ENCODE measurements at regions not wholly inside any gene's neighbourhood (a gene's known extent, or its start where the extent isn't known, plus 50 kb on each side); places are given as distances from the start of the nearest gene placed in this dataset.

DNA sequence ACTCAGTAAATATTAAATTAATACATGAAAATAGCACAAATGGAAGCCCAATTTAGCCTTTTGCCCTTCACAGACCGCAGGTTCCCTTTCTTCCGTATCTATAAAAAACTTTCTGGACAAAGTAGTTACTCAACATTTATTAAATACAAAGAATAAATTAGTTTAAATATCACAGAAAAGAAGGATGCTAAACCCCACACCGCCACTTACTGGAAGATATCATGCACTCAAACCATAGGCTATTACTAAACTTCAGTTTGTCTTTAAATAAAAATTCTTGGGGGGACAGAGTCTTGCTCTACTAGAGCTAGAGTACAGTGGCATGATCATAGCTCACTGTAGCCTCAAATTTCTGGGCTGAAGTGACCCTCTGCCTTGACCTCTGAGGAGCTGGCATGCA lies 120.7 kb upstream of the FHL2 start:
- ATAC-seq (no peak), DNase-seq (ENCODE audit: low read depth, low spot score) (no peak)
- Histone ChIP-seq H4K20me1 (ENCODE audit: insufficient read depth) (no peaks in the 10 kb centered on the region), H3K4me2 (ENCODE audit: low read length) (no peak overlapping the region), H3K9me3 (ENCODE audit: control insufficient read depth in 1 of 2, insufficient read depth in 1 of 2, low read depth in 1 of 2, low read length in 2 of 2) (no peaks in the 10 kb centered on the region), H3K27me3 (ENCODE audit: insufficient read depth, low read length) (no peaks in the 10 kb centered on the region), H3K79me2 (ENCODE audit: insufficient read depth, low read length) (no peaks in the 10 kb centered on the region), H3K9ac (ENCODE audit: low read length) (no peak overlapping the region), H3K4me3 (replicated peaks in 1 of 2; ENCODE audit: low read depth in 1 of 2, low read length in 2 of 2) (no peak overlapping the region), H3K27ac (ENCODE audit: low read depth, low read length) (no peak overlapping the region), H2AFZ (ENCODE audit: low read depth, low read length, poor library complexity, severe bottlenecking) (no peak overlapping the region), H3K9me2 (ENCODE audit: insufficient read depth) (no peaks in the 10 kb centered on the region), H3K36me3 (ENCODE audit: control insufficient read depth in 1 of 2, insufficient read depth in 2 of 2, low read length in 2 of 2) (no peaks in the 10 kb centered on the region), H3K4me1 (ENCODE audit: control insufficient read depth in 1 of 2, insufficient read depth in 2 of 2, low read length in 2 of 2) (no peaks in the 10 kb centered on the region)
- TF ChIP-seq, protein P1, sequence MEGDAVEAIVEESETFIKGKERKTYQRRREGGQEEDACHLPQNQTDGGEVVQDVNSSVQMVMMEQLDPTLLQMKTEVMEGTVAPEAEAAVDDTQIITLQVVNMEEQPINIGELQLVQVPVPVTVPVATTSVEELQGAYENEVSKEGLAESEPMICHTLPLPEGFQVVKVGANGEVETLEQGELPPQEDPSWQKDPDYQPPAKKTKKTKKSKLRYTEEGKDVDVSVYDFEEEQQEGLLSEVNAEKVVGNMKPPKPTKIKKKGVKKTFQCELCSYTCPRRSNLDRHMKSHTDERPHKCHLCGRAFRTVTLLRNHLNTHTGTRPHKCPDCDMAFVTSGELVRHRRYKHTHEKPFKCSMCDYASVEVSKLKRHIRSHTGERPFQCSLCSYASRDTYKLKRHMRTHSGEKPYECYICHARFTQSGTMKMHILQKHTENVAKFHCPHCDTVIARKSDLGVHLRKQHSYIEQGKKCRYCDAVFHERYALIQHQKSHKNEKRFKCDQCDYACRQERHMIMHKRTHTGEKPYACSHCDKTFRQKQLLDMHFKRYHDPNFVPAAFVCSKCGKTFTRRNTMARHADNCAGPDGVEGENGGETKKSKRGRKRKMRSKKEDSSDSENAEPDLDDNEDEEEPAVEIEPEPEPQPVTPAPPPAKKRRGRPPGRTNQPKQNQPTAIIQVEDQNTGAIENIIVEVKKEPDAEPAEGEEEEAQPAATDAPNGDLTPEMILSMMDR (IDR thresholded peaks at IDR 0.05 in 2 of 3, conservative IDR thresholded peaks at IDR 0.05 in 1 of 3; ENCODE audit: borderline replicate concordance in 1 of 3, insufficient read depth in 1 of 3, low read depth in 2 of 3, low read length in 2 of 3): no peak
- peak; percentile 6; the same call in 1 of the 2 replicates for TF ChIP-seq RAD21 (IDR thresholded peaks at IDR 0.05; ENCODE audit: low read depth)
- TF ChIP-seq FOSL1 (IDR thresholded peaks at IDR 0.05; ENCODE audit: low read depth): no peak
- ChIA-PET RAD21 (ENCODE audit: low non-redundant PET in 1 of 2, low total read pairs in 2 of 2, uncharacterized antibody in 2 of 2, unreplicated experiment in 2 of 2) (interaction anchor here in 1 of 2 experiments (0.8 to 1.0 kb wide), 2 partner anchors 128 to 175 kb away, joined by 3 read pairs; no protein-coding TSS in a partner anchor), POLR2A (interaction anchor here (1.1 kb wide), 1 partner anchor 116 kb away, joined by 4 read pairs; no protein-coding TSS in a partner anchor), CTCF (interaction anchor here (1.0 to 2.1 kb wide), 5 partner anchors 116 to 235 kb away, joined by 3 to 10 read pairs (median 3); no protein-coding TSS in a partner anchor)
- intact Hi-C loops (cut with micrococcal nuclease): loop anchor here (2.0 kb wide), 1 partner anchor 65 kb away; no protein-coding TSS in a partner anchor
- BruUV-seq (replicated peaks): no TSS peak

DNA sequence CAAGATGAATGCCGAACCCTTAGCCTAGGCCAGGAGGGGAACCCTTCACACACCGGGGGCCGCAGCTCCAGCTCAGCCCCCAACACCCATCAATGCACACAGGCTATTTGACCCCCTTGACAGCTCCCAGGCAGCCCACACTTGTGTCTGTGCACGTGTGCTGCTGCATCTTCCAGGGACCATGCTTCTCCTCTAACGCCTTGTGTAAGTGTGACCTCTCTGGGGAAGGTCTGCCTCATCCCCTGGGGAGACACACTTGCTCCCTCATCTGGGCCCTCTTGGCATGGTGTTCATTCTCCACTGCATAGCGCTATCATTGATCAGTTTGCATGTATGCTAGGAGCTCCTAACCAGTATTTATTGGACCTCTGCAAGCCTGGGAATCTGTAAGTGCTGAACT lies 120.0 kb upstream of the FHL2 start:
- intact Hi-C loops (cut with micrococcal nuclease): loop anchor here (2.0 kb wide), 1 partner anchor 64 kb away; no protein-coding TSS in a partner anchor
- Histone ChIP-seq H3K27ac (ENCODE audit: low read depth, low read length) (no peak overlapping the region), H3K79me2 (ENCODE audit: insufficient read depth, low read length) (no peaks in the 10 kb centered on the region), H2AFZ (ENCODE audit: low read depth, low read length, poor library complexity, severe bottlenecking) (no peak overlapping the region), H3K9me2 (ENCODE audit: insufficient read depth) (no peaks in the 10 kb centered on the region), H3K27me3 (ENCODE audit: insufficient read depth, low read length) (no peaks in the 10 kb centered on the region), H4K20me1 (ENCODE audit: insufficient read depth) (no peaks in the 10 kb centered on the region), H3K4me2 (ENCODE audit: low read length) (no peak overlapping the region), H3K9me3 (ENCODE audit: control insufficient read depth in 1 of 2, insufficient read depth in 1 of 2, low read depth in 1 of 2, low read length in 2 of 2) (no peaks in the 10 kb centered on the region), H3K36me3 (ENCODE audit: control insufficient read depth in 1 of 2, insufficient read depth in 2 of 2, low read length in 2 of 2) (no peaks in the 10 kb centered on the region), H3K4me3 (replicated peaks in 1 of 2; ENCODE audit: low read depth in 1 of 2, low read length in 2 of 2) (no peak overlapping the region), H3K9ac (ENCODE audit: low read length) (no peak overlapping the region), H3K4me1 (ENCODE audit: control insufficient read depth in 1 of 2, insufficient read depth in 2 of 2, low read length in 2 of 2) (no peaks in the 10 kb centered on the region)
- no peak for DNase-seq (ENCODE audit: low read depth, low spot score)
- no peak for TF ChIP-seq FOSL1 (IDR thresholded peaks at IDR 0.05; ENCODE audit: low read depth)
- TF ChIP-seq, protein P1 (IDR thresholded peaks at IDR 0.05 in 2 of 3, conservative IDR thresholded peaks at IDR 0.05 in 1 of 3; ENCODE audit: borderline replicate concordance in 1 of 3, insufficient read depth in 1 of 3, low read depth in 2 of 3, low read length in 2 of 3): peak; percentile 8 to 36 (median 16); a peak in 2 of 6 replicates
- no peak for TF ChIP-seq SRF (IDR thresholded peaks at IDR 0.05; ENCODE audit: low read depth)
- TF ChIP-seq RAD21 (IDR thresholded peaks at IDR 0.05; ENCODE audit: low read depth): peak; percentile 63
- TF ChIP-seq EGR1 (IDR thresholded peaks at IDR 0.05; ENCODE audit: low read depth): no peak
- BruUV-seq (replicated peaks): no TSS peak
- POLR2A ChIA-PET: interaction anchor here (1.1 kb wide), 1 partner anchor 115 kb away, joined by 4 read pairs; no protein-coding TSS in a partner anchor
- RAD21 ChIA-PET (ENCODE audit: low non-redundant PET in 1 of 2, low total read pairs in 2 of 2, uncharacterized antibody in 2 of 2, unreplicated experiment in 2 of 2): interaction anchor here in 1 of 2 experiments (0.8 to 1.0 kb wide), 2 partner anchors 127 to 174 kb away, joined by 3 read pairs; no protein-coding TSS in a partner anchor
- ATAC-seq: peak; percentile 69
- CTCF ChIA-PET: interaction anchor here (1.0 to 2.1 kb wide), 6 partner anchors 115 to 235 kb away, joined by 3 to 10 read pairs (median 3); no protein-coding TSS in a partner anchor

All from HCT116 (cell line).